Esophagus squamous epithelium (tissue), 4 donors: ENCODE measurements at regions not wholly inside any gene's neighbourhood (a gene's known extent, or its start where the extent isn't known, plus 50 kb on each side); places are given as distances from the start of the nearest gene placed in this dataset.

Source experiments
- POLR2A ChIP-seq, 4 donors: fragments of 450-650 bp; IDR thresholded peaks; one replicate each; pipeline ENCODE4 v1.6.1; 2017; ENCODE audit warnings: antibody characterized with exemption in 4 of 4, mild to moderate bottlenecking in 4 of 4, moderate library complexity in 3 of 4
- TF ChIP-seq, protein P1 (sequence below), 6 experiments: fragments of 450-650 bp in 4 of 6; fragments of 200-600 bp in 2 of 6; sonication (generic) in 2 of 6; IDR thresholded peaks; one replicate each; pipeline ENCODE4 v1.5.1; 2016 to 2019; ENCODE audit warnings: antibody characterized with exemption in 6 of 6, mild to moderate bottlenecking in 4 of 6, moderate library complexity in 4 of 6

- TF ChIP-seq POLR2A (IDR thresholded peaks at IDR 0.05), result no peak
- TF ChIP-seq, protein P1, sequence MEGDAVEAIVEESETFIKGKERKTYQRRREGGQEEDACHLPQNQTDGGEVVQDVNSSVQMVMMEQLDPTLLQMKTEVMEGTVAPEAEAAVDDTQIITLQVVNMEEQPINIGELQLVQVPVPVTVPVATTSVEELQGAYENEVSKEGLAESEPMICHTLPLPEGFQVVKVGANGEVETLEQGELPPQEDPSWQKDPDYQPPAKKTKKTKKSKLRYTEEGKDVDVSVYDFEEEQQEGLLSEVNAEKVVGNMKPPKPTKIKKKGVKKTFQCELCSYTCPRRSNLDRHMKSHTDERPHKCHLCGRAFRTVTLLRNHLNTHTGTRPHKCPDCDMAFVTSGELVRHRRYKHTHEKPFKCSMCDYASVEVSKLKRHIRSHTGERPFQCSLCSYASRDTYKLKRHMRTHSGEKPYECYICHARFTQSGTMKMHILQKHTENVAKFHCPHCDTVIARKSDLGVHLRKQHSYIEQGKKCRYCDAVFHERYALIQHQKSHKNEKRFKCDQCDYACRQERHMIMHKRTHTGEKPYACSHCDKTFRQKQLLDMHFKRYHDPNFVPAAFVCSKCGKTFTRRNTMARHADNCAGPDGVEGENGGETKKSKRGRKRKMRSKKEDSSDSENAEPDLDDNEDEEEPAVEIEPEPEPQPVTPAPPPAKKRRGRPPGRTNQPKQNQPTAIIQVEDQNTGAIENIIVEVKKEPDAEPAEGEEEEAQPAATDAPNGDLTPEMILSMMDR (IDR thresholded peaks at IDR 0.05), result no peak
These were observed 58.3 kb upstream of the ACTRT2 start for GRCh38 chr1:2962946-2963345.
